ENCODE measurements at regions not wholly inside any gene's neighbourhood (a gene's known extent, or its start where the extent isn't known, plus 50 kb on each side); places are given as distances from the start of the nearest gene placed in this dataset.
A peak's percentile ranks its signal among the peaks of the same experiment; 100 is the strongest.

GRCh38 chr2:238974081-238974480 lies 126.2 kb downstream of the TWIST2 start:
- intact Hi-C loops (cut with DNase I; ENCODE audit: low total_unique reads) = no loop called here
- H3K9me3 ChIP-seq = no peaks in the 10 kb centered on the region
- H3K27me3 ChIP-seq = no peaks in the 10 kb centered on the region
- no peaks in the 10 kb centered on the region for H3K36me3 ChIP-seq
- H3K4me1 ChIP-seq = no peaks in the 10 kb centered on the region
- TF ChIP-seq, protein P1, sequence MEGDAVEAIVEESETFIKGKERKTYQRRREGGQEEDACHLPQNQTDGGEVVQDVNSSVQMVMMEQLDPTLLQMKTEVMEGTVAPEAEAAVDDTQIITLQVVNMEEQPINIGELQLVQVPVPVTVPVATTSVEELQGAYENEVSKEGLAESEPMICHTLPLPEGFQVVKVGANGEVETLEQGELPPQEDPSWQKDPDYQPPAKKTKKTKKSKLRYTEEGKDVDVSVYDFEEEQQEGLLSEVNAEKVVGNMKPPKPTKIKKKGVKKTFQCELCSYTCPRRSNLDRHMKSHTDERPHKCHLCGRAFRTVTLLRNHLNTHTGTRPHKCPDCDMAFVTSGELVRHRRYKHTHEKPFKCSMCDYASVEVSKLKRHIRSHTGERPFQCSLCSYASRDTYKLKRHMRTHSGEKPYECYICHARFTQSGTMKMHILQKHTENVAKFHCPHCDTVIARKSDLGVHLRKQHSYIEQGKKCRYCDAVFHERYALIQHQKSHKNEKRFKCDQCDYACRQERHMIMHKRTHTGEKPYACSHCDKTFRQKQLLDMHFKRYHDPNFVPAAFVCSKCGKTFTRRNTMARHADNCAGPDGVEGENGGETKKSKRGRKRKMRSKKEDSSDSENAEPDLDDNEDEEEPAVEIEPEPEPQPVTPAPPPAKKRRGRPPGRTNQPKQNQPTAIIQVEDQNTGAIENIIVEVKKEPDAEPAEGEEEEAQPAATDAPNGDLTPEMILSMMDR (IDR thresholded peaks at IDR 0.05) = no peak
- no peak for TF ChIP-seq POLR2A (IDR thresholded peaks at IDR 0.05)
- no peak for DNase-seq
- no peak overlapping the region for H3K4me3 ChIP-seq
- peak overlapping the region; percentile 63 to 83 for H3K27ac ChIP-seq

DNA sequence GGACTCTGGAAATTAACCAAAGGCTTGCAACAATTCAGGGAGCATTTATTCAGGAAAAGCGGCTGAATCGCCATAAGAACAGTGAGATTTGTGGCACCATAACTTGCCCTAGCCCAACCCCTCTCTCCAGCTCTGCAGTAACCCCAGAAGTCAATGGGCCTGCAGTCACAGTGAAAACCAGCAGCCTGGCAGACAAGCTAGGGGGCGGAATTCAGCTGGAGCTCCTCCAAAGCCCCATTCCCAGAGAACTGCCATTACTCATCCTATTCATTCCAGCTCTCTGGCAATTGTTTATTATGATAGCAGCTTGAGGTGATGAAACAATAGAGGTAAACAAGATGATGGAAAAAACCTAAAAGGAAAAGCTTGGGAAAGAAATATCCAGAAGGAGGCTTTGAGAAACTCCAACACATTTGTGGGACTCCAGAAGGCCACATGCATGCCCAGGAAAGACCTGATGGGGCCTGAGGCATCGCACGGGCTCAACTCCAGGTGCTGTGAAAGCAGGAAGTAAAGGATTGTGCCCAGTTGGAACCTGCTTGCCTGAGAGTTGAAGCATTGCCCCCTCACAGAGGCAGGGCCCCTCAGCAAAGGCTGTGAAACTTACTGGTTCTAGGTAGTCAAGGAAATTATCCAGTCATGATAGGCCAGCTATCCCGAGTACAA lies 126.7 kb downstream of the TWIST2 start:
- TF ChIP-seq, protein P1 (IDR thresholded peaks at IDR 0.05) = peak; percentile 10 to 26 (median 18)
- no peak for TF ChIP-seq POLR2A (IDR thresholded peaks at IDR 0.05)
- H3K27ac ChIP-seq = peak overlapping the region; percentile 63 to 83
- H3K4me1 ChIP-seq = no peaks in the 10 kb centered on the region
- peak; percentile 55 to 59 for DNase-seq
- H3K27me3 ChIP-seq = no peaks in the 10 kb centered on the region
- H3K9me3 ChIP-seq = no peaks in the 10 kb centered on the region
- no peaks in the 10 kb centered on the region for H3K36me3 ChIP-seq
- H3K4me3 ChIP-seq = no peak overlapping the region
- intact Hi-C loops (cut with DNase I; ENCODE audit: low total_unique reads) = no loop called here

GRCh38 chr2:238975408-238975807 lies 127.5 kb downstream of the TWIST2 start:
- no peak overlapping the region for H3K4me3 ChIP-seq
- intact Hi-C loops (cut with DNase I; ENCODE audit: low total_unique reads) = no loop called here
- no peaks in the 10 kb centered on the region for H3K36me3 ChIP-seq
- peak overlapping the region; percentile 63 to 83 for H3K27ac ChIP-seq
- no peaks in the 10 kb centered on the region for H3K27me3 ChIP-seq
- TF ChIP-seq POLR2A (IDR thresholded peaks at IDR 0.05) = no peak
- TF ChIP-seq, protein P1 (IDR thresholded peaks at IDR 0.05) = no peak
- DNase-seq = no peak
- H3K4me1 ChIP-seq = no peaks in the 10 kb centered on the region
- no peaks in the 10 kb centered on the region for H3K9me3 ChIP-seq

DNA sequence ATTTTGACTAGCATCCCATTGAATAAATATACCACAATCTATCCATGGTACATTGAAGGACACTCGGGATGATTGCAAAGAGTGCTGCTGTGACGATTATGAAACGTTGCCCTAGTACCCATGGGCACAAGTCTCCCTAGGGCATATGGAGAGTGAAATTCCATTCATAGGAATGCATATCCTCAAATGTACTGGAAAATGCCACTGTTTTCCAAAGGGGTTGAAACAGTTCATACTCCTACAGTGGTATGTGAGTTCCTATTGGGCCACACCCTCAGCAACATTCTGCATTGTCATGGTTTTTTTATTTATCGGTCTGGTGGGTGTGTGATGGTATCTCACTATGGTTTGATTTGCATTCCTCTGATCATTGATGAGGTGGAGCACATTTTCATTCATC lies 130.6 kb downstream of the TWIST2 start:
- Histone ChIP-seq H3K9me3 (no peaks in the 10 kb centered on the region), H3K4me1 (no peaks in the 10 kb centered on the region), H3K27ac (no peak overlapping the region), H3K27me3 (no peaks in the 10 kb centered on the region), H3K36me3 (no peaks in the 10 kb centered on the region), H3K4me3 (no peak overlapping the region)
- TF ChIP-seq POLR2A (IDR thresholded peaks at IDR 0.05) = no peak
- DNase-seq = no peak
- intact Hi-C loops (cut with DNase I; ENCODE audit: low total_unique reads) = no loop called here

DNA sequence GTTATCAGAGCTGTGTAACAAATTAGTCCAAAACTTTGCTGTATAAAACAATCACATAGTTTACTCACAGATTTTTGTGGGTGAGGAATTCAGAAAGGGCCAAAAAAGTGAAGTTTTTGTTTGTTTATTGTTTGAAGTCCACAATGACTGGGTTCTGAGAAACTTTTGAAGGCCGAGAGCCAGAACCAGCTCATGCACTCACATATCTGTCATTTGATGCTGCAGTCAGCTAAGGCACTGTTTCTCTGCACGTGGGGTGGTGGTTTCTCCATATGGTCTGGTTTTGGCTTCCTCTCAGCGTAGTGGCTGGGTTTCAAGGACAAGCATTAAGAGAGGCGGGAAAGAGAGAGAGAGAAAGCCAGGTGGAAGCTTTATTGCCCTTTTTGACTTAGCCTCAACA lies 131.8 kb downstream of the TWIST2 start:
- H3K27me3 ChIP-seq = no peaks in the 10 kb centered on the region
- intact Hi-C loops (cut with DNase I; ENCODE audit: low total_unique reads) = loop anchor here (2.0 kb wide), 1 partner anchor 37 kb away; no protein-coding TSS in a partner anchor
- H3K4me1 ChIP-seq = no peaks in the 10 kb centered on the region
- no peak for DNase-seq
- no peaks in the 10 kb centered on the region for H3K36me3 ChIP-seq
- TF ChIP-seq POLR2A (IDR thresholded peaks at IDR 0.05) = no peak
- TF ChIP-seq, protein P1 (IDR thresholded peaks at IDR 0.05) = no peak
- no peak overlapping the region for H3K4me3 ChIP-seq
- H3K9me3 ChIP-seq = no peaks in the 10 kb centered on the region
- no peak overlapping the region for H3K27ac ChIP-seq

Measured in uterus (tissue), 3 donors.